ENCODE measurements at regions not wholly inside any gene's neighbourhood (a gene's known extent, or its start where the extent isn't known, plus 50 kb on each side); places are given as distances from the start of the nearest gene placed in this dataset.

DNA sequence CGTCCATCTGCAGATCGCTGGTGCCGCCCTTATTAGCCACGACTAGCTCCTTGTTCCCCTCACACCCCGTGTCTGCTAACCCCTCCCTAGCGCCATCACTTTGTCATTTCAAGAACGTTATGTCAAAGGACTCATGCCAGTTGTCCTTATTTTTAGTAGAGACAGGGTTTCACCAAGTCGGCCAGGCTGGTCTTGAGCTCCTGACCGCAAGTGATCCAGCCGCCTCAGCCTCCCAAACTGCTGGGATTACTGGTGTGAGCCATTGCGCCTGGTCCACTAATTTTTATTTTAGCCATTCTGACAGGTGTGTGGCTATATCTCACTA, 138.9 kb upstream of the HDAC4 start:
- no peak for DNase-seq (ENCODE audit: low read depth in 2 of 2)
- Histone ChIP-seq H3K9me3 (ENCODE audit: control insufficient read depth, insufficient read depth, low read depth, low read length) (no peaks in the 10 kb centered on the region), H3K79me2 (ENCODE audit: control insufficient read depth, insufficient read depth, low read length) (no peaks in the 10 kb centered on the region), H3K9ac (ENCODE audit: insufficient read depth, low read length) (no peak overlapping the region), H3K4me3 (replicated peaks in 1 of 4; ENCODE audit: control extremely low read depth in 1 of 4, insufficient read depth in 1 of 4, low read depth in 3 of 4, low read length in 4 of 4) (no peak overlapping the region), H4K20me1 (ENCODE audit: control insufficient read depth, extremely low read depth, insufficient read depth, low read length) (no peaks in the 10 kb centered on the region), H3K36me3 (ENCODE audit: control insufficient read depth, insufficient read depth, low read length) (no peaks in the 10 kb centered on the region), H2AFZ (ENCODE audit: low read length) (no peak overlapping the region), H3K4me2 (ENCODE audit: extremely low read depth, insufficient read depth, low read length) (no peak overlapping the region), H3K27me3 (ENCODE audit: control insufficient read depth, insufficient read depth, low read length) (no peaks in the 10 kb centered on the region), H3K27ac (ENCODE audit: insufficient read depth, low read length) (no peak overlapping the region), H3K4me1 (ENCODE audit: control insufficient read depth, extremely low read depth, insufficient read depth, low read length) (no peaks in the 10 kb centered on the region)
- no peak for TF ChIP-seq EZH2 (IDR thresholded peaks at IDR 0.05; ENCODE audit: low read length, missing control alignments)
- TF ChIP-seq, protein P1, sequence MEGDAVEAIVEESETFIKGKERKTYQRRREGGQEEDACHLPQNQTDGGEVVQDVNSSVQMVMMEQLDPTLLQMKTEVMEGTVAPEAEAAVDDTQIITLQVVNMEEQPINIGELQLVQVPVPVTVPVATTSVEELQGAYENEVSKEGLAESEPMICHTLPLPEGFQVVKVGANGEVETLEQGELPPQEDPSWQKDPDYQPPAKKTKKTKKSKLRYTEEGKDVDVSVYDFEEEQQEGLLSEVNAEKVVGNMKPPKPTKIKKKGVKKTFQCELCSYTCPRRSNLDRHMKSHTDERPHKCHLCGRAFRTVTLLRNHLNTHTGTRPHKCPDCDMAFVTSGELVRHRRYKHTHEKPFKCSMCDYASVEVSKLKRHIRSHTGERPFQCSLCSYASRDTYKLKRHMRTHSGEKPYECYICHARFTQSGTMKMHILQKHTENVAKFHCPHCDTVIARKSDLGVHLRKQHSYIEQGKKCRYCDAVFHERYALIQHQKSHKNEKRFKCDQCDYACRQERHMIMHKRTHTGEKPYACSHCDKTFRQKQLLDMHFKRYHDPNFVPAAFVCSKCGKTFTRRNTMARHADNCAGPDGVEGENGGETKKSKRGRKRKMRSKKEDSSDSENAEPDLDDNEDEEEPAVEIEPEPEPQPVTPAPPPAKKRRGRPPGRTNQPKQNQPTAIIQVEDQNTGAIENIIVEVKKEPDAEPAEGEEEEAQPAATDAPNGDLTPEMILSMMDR (conservative IDR thresholded peaks at IDR 0.05 in 1 of 2, IDR thresholded peaks at IDR 0.05 in 1 of 2; ENCODE audit: low read depth in 1 of 2, low read length in 2 of 2), result no peak

DNA sequence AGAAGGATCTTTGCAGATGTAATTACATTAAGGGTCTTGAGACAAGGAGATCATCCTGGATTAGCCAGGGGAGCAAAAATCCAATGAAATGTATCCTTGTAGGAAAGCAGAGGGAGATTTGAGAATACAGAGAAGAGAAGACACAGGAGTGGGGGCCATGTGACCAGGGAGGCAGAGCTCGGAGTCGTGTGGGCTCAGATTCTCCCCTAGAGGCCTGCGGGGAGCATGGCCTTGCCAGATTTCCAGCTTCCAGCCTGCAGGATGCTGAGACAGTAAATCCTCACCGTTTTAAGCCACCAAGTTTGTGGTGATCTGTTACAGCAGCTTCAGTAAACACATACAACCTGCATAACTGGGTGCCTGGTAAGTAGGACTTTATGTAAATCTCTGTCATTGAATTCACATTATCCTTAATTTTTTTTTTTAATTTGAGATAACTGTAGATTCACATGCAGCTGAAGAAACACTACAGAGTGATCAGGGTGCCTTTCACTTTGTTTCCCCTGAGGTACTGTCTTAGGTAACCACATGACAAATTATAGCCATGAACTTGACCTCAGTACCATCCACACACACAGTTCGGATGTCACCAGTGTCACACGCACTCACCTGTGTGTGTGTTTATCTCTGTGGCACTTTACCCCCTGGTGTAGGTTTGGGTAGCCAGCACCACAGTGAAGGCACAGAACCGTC, 138.4 kb upstream of the HDAC4 start:
- Histone ChIP-seq H3K4me3 (replicated peaks in 1 of 4; ENCODE audit: control extremely low read depth in 1 of 4, insufficient read depth in 1 of 4, low read depth in 3 of 4, low read length in 4 of 4) (no peak overlapping the region), H3K4me1 (ENCODE audit: control insufficient read depth, extremely low read depth, insufficient read depth, low read length) (no peaks in the 10 kb centered on the region), H3K9me3 (ENCODE audit: control insufficient read depth, insufficient read depth, low read depth, low read length) (no peaks in the 10 kb centered on the region), H3K9ac (ENCODE audit: insufficient read depth, low read length) (no peak overlapping the region), H3K27ac (ENCODE audit: insufficient read depth, low read length) (no peak overlapping the region), H2AFZ (ENCODE audit: low read length) (no peak overlapping the region), H3K79me2 (ENCODE audit: control insufficient read depth, insufficient read depth, low read length) (no peaks in the 10 kb centered on the region), H3K4me2 (ENCODE audit: extremely low read depth, insufficient read depth, low read length) (no peak overlapping the region), H3K27me3 (ENCODE audit: control insufficient read depth, insufficient read depth, low read length) (no peaks in the 10 kb centered on the region), H4K20me1 (ENCODE audit: control insufficient read depth, extremely low read depth, insufficient read depth, low read length) (no peaks in the 10 kb centered on the region), H3K36me3 (ENCODE audit: control insufficient read depth, insufficient read depth, low read length) (no peaks in the 10 kb centered on the region)
- no peak for TF ChIP-seq EZH2 (IDR thresholded peaks at IDR 0.05; ENCODE audit: low read length, missing control alignments)
- TF ChIP-seq, protein P1 (conservative IDR thresholded peaks at IDR 0.05 in 1 of 2, IDR thresholded peaks at IDR 0.05 in 1 of 2; ENCODE audit: low read depth in 1 of 2, low read length in 2 of 2), result no peak
- no peak for DNase-seq (ENCODE audit: low read depth in 2 of 2)

DNA sequence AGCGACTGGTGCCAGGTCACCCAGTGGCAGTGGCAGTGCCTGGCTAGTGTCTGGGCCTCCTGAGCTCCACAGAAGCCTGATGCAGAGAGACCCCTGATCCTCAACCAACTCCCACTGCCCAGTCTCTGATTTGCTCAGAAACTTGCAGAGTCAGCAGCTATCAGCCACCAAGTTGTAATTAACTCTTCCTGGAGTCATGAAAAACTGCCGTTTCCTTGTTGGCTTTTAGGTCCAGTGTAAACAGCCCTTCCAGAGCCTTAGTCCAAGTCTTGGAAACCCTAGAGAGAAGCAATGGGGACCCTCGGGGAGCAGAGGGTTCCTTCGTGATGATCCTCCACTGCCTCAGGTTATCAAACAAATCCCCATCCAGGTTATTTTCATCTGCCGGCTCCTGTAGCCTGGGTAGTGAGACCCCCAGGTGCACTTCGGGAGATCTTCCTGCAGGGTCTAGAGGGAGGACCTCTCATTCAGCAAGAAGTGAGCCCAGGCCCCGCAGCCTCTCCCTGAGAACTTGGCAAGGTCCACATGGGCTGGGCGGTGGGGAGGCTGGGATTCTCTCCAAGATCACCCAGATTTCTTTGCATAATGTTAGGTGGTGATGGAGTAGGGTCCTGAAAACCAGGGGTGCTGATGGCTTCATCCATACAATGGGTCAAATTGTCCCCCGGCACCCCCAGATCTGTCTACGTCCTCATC, 137.7 kb upstream of the HDAC4 start:
- DNase-seq (ENCODE audit: low read depth in 2 of 2), result no peak
- TF ChIP-seq EZH2 (IDR thresholded peaks at IDR 0.05; ENCODE audit: low read length, missing control alignments), result no peak
- TF ChIP-seq, protein P1 (conservative IDR thresholded peaks at IDR 0.05 in 1 of 2, IDR thresholded peaks at IDR 0.05 in 1 of 2; ENCODE audit: low read depth in 1 of 2, low read length in 2 of 2), result no peak
- H4K20me1 ChIP-seq (ENCODE audit: control insufficient read depth, extremely low read depth, insufficient read depth, low read length), result no peaks in the 10 kb centered on the region

More for the DNA sequence above, 137.7 kb upstream of the HDAC4 start:
- Histone ChIP-seq H3K9me3 (ENCODE audit: control insufficient read depth, insufficient read depth, low read depth, low read length) (no peaks in the 10 kb centered on the region), H3K79me2 (ENCODE audit: control insufficient read depth, insufficient read depth, low read length) (no peaks in the 10 kb centered on the region), H3K4me3 (replicated peaks in 1 of 4; ENCODE audit: control extremely low read depth in 1 of 4, insufficient read depth in 1 of 4, low read depth in 3 of 4, low read length in 4 of 4) (no peak overlapping the region), H3K27me3 (ENCODE audit: control insufficient read depth, insufficient read depth, low read length) (no peaks in the 10 kb centered on the region), H3K9ac (ENCODE audit: insufficient read depth, low read length) (no peak overlapping the region), H3K27ac (ENCODE audit: insufficient read depth, low read length) (no peak overlapping the region), H2AFZ (ENCODE audit: low read length) (no peak overlapping the region), H3K4me2 (ENCODE audit: extremely low read depth, insufficient read depth, low read length) (no peak overlapping the region), H3K4me1 (ENCODE audit: control insufficient read depth, extremely low read depth, insufficient read depth, low read length) (no peaks in the 10 kb centered on the region), H3K36me3 (ENCODE audit: control insufficient read depth, insufficient read depth, low read length) (no peaks in the 10 kb centered on the region)
